Endodermal cell (in vitro differentiated cells): ENCODE measurements at regions not wholly inside any gene's neighbourhood (a gene's known extent, or its start where the extent isn't known, plus 50 kb on each side); places are given as distances from the start of the nearest gene placed in this dataset.

ENCODE experiments used
- DNase-seq: peaks from one replicate; pipeline ENCODE4 v3.0.0-alpha.2; 2017
- H3K27ac ChIP-seq: 2 replicates; pipeline ENCODE4 v1.5.1; 2013; ENCODE audit warnings: mild to moderate bottlenecking, low read depth, low read length, moderate library complexity
- H3K27me3 ChIP-seq: 2 replicates; pipeline ENCODE4 v1.6.1; 2013; ENCODE audit warnings: mild to moderate bottlenecking, low read length, moderate library complexity; ENCODE audit not compliant: insufficient read depth, control insufficient read depth, poor library complexity, severe bottlenecking
- H3K36me3 ChIP-seq: 2 replicates; pipeline ENCODE4 v1.7.0; 2013; ENCODE audit warnings: mild to moderate bottlenecking, low read length, moderate library complexity; ENCODE audit not compliant: control insufficient read depth, insufficient read depth
- H3K4me1 ChIP-seq: one replicate; pipeline ENCODE4 v1.7.0; 2013; ENCODE audit warnings: low read length; ENCODE audit not compliant: control insufficient read depth, insufficient read depth
- H3K4me3 ChIP-seq: 2 replicates; pipeline ENCODE4 v1.5.1; 2013; ENCODE audit warnings: mild to moderate bottlenecking, low read length, moderate library complexity
- H3K9ac ChIP-seq: 2 replicates; pipeline ENCODE4 v1.6.1; 2013; ENCODE audit warnings: mild to moderate bottlenecking, low read length, moderate library complexity; ENCODE audit not compliant: poor library complexity, severe bottlenecking; ENCODE audit errors: extremely low read depth
- H3K9me3 ChIP-seq: 2 replicates; pipeline ENCODE4 v1.6.1; 2013; ENCODE audit warnings: mild to moderate bottlenecking, low read length, moderate library complexity; ENCODE audit not compliant: control insufficient read depth
- H3K27ac Mint-ChIP-seq: 2 replicates; pipeline ENCODE4 v1.8.0; 2020; ENCODE audit warnings: mixed read lengths
- H3K27me3 Mint-ChIP-seq: 2 replicates; pipeline ENCODE4 v1.8.0; 2021; ENCODE audit warnings: mild to moderate bottlenecking, mixed read lengths; ENCODE audit not compliant: insufficient read depth
- H3K36me3 Mint-ChIP-seq: 2 replicates; pipeline ENCODE4 v1.8.0; 2020; ENCODE audit warnings: low read depth, mixed read lengths
- H3K4me1 Mint-ChIP-seq: 2 replicates; pipeline ENCODE4 v1.8.0; 2020; ENCODE audit warnings: mixed read lengths
- H3K4me3 Mint-ChIP-seq: 2 replicates; pipeline ENCODE4 v1.8.0; 2020; ENCODE audit warnings: mild to moderate bottlenecking, moderate library complexity, mixed read lengths
- H3K9me3 Mint-ChIP-seq: 2 replicates; pipeline ENCODE4 v1.8.0; 2020; ENCODE audit warnings: mild to moderate bottlenecking, mixed read lengths
- WGBS, 2 experiments: methylation state at CpG; one replicate each; pipeline versions ENCODE4 v1.1.5 to v1.1.7; 2013; ENCODE audit warnings: missing lambda C conversion rate in 2 of 2, mixed read lengths in 1 of 2; ENCODE audit not compliant: insufficient coverage in 1 of 2, insufficient read length in 1 of 2; 5-methylcytosine and 5-hydroxymethylcytosine counted together
- TF ChIP-seq, protein P1 (sequence below): fragments of 200-600 bp; sonication (generic); conservative IDR thresholded peaks from 2 replicates; pipeline ENCODE4 v1.5.0; 2021; ENCODE audit warnings: antibody characterized with exemption, mild to moderate bottlenecking

DNA sequence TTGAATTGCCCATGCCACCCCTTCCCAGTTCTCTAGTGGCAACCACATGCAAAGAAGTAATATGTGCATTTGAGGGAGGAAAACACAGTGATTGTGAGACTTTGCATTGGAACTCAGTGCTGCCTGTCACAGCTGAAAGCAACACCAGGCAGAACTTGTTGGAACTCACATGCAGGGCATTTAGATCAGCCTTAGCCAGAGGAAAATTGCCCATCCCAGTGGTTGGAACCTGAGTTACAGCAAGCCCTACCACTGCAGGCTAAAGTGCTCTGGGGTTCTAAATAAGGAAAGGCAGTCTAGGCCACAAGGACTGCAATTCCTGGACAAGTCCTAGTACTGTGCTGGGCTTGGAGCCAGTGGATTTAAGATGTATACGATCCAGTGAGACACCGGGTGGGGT, 245.3 kb upstream of the UFL1 start:
- no peak overlapping the region for H3K4me3 ChIP-seq
- H3K36me3 Mint-ChIP-seq, result no peaks in the 10 kb centered on the region
- no peaks in the 10 kb centered on the region for H3K4me1 Mint-ChIP-seq
- 90% methylated on average over 2 of the region's 2 CpGs; no CpG with 5 or more reads in 1 of the 2 experiments for WGBS, 2 experiments
- no peak overlapping the region for H3K27ac Mint-ChIP-seq
- no peaks in the 10 kb centered on the region for H3K27me3 ChIP-seq
- H3K27me3 Mint-ChIP-seq, result no peaks in the 10 kb centered on the region
- H3K36me3 ChIP-seq, result no peaks in the 10 kb centered on the region
- no peak overlapping the region for H3K27ac ChIP-seq
- TF ChIP-seq, protein P1, sequence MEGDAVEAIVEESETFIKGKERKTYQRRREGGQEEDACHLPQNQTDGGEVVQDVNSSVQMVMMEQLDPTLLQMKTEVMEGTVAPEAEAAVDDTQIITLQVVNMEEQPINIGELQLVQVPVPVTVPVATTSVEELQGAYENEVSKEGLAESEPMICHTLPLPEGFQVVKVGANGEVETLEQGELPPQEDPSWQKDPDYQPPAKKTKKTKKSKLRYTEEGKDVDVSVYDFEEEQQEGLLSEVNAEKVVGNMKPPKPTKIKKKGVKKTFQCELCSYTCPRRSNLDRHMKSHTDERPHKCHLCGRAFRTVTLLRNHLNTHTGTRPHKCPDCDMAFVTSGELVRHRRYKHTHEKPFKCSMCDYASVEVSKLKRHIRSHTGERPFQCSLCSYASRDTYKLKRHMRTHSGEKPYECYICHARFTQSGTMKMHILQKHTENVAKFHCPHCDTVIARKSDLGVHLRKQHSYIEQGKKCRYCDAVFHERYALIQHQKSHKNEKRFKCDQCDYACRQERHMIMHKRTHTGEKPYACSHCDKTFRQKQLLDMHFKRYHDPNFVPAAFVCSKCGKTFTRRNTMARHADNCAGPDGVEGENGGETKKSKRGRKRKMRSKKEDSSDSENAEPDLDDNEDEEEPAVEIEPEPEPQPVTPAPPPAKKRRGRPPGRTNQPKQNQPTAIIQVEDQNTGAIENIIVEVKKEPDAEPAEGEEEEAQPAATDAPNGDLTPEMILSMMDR, result peak; percentile 33
- H3K4me3 Mint-ChIP-seq, result no peak overlapping the region
- no peak overlapping the region for H3K9ac ChIP-seq
- H3K9me3 Mint-ChIP-seq, result peaks cover 16% of the 10 kb centered on the region
- no peaks in the 10 kb centered on the region for H3K4me1 ChIP-seq
- peak; percentile 60 for DNase-seq
- H3K9me3 ChIP-seq, result peaks cover 3% of the 10 kb centered on the region

DNA sequence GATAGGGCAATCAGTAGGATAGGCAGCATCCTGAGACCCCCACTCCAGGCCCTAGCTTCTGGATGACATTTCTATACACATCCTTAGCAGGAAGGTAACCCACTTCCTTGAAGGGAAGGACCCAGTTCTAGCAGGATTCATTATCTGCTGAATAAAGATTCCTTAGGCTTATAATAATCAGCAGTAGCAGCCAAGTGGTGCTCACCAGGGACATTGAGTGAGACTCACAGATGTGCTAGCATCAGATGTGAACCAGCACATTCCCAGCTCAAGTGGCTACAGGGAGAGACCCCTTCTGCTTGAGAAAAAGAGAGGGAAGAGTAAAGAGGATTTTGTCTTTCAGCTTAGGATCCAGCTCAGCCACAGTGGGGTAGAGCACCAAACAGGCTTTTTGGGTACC, 244.8 kb upstream of the UFL1 start:
- Histone ChIP-seq H3K9me3 (peaks cover 2% of the 10 kb centered on the region), H3K36me3 (no peaks in the 10 kb centered on the region), H3K27ac (no peak overlapping the region), H3K4me3 (no peak overlapping the region), H3K9ac (no peak overlapping the region), H3K27me3 (no peaks in the 10 kb centered on the region), H3K4me1 (no peaks in the 10 kb centered on the region)
- Mint-ChIP-seq H3K36me3 (no peaks in the 10 kb centered on the region), H3K4me1 (no peaks in the 10 kb centered on the region), H3K4me3 (no peak overlapping the region), H3K27me3 (no peaks in the 10 kb centered on the region), H3K9me3 (peaks cover 14% of the 10 kb centered on the region), H3K27ac (no peak overlapping the region)
- DNase-seq, result no peak
- TF ChIP-seq, protein P1, result no peak

DNA sequence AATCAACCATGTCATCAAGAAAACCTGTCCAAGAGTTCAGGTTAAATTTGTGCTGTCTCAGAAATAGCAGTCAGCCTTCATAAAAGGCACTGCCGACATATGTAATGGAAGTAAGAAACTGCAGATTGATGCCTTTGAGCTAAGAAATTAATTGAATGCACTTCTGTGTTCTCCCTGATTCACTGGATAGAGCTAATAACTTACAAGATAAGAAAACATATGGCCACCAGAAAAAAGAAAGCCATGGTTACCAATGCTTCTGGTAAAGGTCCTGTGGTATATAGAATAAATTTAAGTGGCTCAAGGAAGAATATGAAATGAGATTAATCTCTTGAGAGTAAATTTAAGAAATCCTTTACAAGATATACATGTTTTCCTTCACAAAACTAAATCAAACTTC, 242.5 kb upstream of the UFL1 start:
- H3K27ac ChIP-seq, result no peak overlapping the region
- H3K9ac ChIP-seq, result no peak overlapping the region
- H3K36me3 Mint-ChIP-seq, result no peaks in the 10 kb centered on the region
- H3K9me3 Mint-ChIP-seq, result no peaks in the 10 kb centered on the region
- TF ChIP-seq, protein P1, result no peak
- no peaks in the 10 kb centered on the region for H3K9me3 ChIP-seq
- H3K4me1 ChIP-seq, result no peaks in the 10 kb centered on the region
- no peaks in the 10 kb centered on the region for H3K27me3 Mint-ChIP-seq
- no peak for DNase-seq
- no peaks in the 10 kb centered on the region for H3K36me3 ChIP-seq
- no peak overlapping the region for H3K4me3 ChIP-seq
- H3K4me1 Mint-ChIP-seq, result no peaks in the 10 kb centered on the region
- WGBS, 2 experiments, result 93 to 100% methylated on average over 1 of the region's 1 CpG
- no peak overlapping the region for H3K4me3 Mint-ChIP-seq
- no peaks in the 10 kb centered on the region for H3K27me3 ChIP-seq
- no peak overlapping the region for H3K27ac Mint-ChIP-seq
